ENCODE measurements at regions not wholly inside any gene's neighbourhood (a gene's known extent, or its start where the extent isn't known, plus 50 kb on each side); places are given as distances from the start of the nearest gene placed in this dataset.

- TF ChIP-seq, protein P1, sequence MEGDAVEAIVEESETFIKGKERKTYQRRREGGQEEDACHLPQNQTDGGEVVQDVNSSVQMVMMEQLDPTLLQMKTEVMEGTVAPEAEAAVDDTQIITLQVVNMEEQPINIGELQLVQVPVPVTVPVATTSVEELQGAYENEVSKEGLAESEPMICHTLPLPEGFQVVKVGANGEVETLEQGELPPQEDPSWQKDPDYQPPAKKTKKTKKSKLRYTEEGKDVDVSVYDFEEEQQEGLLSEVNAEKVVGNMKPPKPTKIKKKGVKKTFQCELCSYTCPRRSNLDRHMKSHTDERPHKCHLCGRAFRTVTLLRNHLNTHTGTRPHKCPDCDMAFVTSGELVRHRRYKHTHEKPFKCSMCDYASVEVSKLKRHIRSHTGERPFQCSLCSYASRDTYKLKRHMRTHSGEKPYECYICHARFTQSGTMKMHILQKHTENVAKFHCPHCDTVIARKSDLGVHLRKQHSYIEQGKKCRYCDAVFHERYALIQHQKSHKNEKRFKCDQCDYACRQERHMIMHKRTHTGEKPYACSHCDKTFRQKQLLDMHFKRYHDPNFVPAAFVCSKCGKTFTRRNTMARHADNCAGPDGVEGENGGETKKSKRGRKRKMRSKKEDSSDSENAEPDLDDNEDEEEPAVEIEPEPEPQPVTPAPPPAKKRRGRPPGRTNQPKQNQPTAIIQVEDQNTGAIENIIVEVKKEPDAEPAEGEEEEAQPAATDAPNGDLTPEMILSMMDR (IDR thresholded peaks at IDR 0.05), result no peak
- TF ChIP-seq EZH2 (IDR thresholded peaks at IDR 0.05; ENCODE audit: borderline replicate concordance, insufficient read depth, low read depth, low read length, poor library complexity, severe bottlenecking), result no peak
Observed at GRCh38 chr5:167664222-167664804, 627.1 kb upstream of the WWC1 start.
